HG02885 (cell line): ENCODE measurements at regions not wholly inside any gene's neighbourhood (a gene's known extent, or its start where the extent isn't known, plus 50 kb on each side); places are given as distances from the start of the nearest gene placed in this dataset.

Experiments used
- ATAC-seq: cut with Tn5 transposase; IDR thresholded peaks from one replicate; pipeline ENCODE4 v1.9.1; 2021; ENCODE audit warnings: mild to moderate bottlenecking; ENCODE audit not compliant: unreplicated experiment, poor library complexity

DNA sequence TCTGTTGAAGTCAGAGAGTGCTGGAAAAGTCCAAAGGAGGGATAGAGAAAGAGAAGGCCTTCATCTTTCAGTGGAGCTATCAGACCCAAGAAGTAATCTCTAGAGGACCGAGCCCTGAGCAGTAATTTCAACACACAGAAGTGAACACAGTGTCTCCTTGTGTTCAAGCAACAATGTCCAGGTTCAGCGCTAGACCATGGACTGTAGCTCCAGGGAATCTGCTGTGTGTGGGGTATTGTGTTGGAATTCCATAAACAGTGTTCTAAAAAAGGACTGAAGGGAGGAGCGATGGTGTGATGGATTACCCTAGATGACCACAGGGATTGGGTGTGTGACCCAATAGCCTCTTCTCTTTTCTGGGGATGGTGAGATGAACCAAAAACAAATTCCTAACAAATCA, 165.9 kb downstream of the BLID start:
- ATAC-seq: no peak

DNA sequence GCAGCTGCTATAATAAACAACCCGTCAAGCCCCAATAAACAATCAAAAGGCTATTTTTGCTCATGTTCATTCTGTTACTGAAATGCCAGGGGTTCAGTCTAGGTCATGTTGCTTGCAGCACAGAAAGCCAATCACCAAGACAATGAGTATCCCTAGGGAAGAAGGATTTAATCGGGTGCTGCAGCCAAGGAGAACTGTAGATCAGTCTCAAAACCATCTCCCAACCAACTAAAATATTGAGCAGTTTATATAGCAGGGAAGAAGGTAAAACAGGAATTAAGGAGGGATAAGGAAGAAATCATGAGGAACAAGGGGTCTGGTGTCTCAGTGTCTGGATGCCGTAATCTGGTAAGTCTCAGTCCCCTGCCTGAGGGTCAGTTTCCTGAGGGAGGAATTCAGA, 169.5 kb downstream of the BLID start:
- ATAC-seq: no peak

- no peak for ATAC-seq
Observed at GRCh38 chr11:121944556-121945230, 171.3 kb downstream of the BLID start.

GRCh38 chr11:121938076-121938475, 177.9 kb downstream of the BLID start:
- ATAC-seq: no peak

DNA sequence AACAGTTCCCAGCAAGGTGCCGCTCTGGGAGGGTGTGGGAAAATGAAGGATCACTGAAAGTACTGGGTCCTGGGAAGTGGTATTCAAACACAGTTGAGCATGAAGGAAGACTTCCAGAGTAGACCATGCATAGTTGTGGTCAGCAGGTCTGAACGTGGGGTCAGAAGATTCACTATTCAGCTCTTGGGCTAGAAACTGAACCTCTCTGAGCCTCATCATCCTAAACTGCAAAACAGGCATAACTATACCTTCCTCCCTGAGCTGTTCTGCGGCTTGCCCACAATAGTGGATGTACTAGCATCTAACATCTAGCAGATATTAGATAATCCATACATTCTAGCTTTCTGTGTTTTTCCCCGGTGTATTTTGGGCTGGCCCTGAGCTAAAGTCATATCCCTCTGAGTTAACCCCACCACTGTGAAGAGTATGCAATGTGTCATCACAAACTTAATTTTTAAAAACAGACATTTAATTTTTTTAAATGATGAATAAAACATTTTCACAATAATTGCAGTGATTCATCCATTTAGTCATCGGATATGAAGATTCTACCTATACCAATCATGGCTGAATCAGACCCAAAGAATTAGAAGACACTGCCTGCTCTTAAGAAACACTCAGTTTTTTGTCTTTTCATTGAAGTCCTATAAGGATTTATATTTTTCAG, 179.1 kb downstream of the BLID start:
- no peak for ATAC-seq

GRCh38 chr11:121936370-121936769, 179.6 kb downstream of the BLID start:
- no peak for ATAC-seq

DNA sequence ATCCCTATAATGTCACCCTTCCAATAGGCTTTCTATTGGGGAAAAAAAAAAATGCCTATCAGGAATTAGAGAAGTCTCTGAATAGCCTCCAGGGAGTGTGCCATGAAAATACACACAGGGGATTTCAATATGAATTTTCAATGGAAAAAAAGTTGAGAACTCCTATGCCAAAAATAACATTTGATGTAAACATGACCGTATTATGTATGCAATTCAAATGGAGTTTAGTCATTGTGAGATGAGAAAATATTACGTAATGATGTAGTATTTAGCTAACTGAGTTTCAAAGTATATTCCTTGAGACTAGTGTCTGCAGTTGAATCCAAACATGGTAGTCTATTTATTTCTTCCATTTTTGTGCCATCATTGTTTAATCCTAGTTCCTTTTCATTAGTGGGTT, 182.3 kb downstream of the BLID start:
- no peak for ATAC-seq

- ATAC-seq: no peak
Observed at GRCh38 chr11:121933294-121933693, 182.7 kb downstream of the BLID start.

- ATAC-seq: no peak
Observed at GRCh38 chr11:121932646-121933185, 183.3 kb downstream of the BLID start.

GRCh38 chr11:121931748-121932352, 184.2 kb downstream of the BLID start:
- no peak for ATAC-seq

GRCh38 chr11:121931121-121931520, 184.9 kb downstream of the BLID start:
- no peak for ATAC-seq

DNA sequence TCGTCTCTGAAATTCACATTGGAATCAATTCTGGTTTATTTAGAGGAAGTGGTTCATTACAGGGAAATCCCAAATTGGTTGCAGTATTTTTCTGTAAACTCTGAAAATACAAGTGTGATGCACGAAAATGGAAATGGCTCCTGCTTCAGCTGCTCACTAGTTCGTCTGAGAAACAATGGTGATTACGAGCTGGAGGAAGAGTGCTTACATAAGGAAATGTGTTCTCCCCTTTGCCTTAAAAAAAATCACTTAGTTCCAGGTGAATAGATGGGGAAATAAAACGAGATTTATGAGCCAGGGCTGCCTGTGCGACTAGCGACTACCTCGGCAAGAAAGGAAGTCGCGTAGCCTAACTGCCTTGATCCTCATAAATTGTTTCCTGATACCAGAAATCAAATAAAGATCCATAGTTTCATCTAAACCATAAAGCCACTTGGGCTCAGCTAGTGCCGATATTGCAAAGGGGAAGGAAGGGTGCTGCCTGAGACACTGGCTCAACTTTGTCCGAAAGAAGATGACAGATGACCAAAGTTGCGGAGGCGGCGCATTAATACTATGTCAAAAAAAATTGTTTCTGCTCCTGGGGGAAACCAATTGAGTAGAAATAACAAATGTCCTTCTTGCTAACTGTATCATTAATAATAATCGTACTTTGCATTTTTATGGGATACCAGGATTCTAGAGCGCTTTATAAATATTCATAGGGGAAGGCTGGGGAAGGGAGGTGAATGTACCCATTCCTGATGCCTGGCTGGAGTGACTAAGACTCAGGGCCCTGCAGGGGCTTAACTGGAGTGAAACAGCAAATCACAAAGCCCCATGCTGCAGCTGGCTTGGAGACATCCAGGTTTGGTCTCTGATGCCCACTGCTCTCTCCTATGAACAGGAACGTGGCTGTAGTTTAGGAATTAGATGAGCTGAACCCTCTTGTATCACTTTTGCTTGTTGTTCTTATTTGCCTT, 185.7 kb downstream of the BLID start:
- ATAC-seq: peak; percentile 52

GRCh38 chr11:121929581-121929980, 186.4 kb downstream of the BLID start:
- no peak for ATAC-seq

DNA sequence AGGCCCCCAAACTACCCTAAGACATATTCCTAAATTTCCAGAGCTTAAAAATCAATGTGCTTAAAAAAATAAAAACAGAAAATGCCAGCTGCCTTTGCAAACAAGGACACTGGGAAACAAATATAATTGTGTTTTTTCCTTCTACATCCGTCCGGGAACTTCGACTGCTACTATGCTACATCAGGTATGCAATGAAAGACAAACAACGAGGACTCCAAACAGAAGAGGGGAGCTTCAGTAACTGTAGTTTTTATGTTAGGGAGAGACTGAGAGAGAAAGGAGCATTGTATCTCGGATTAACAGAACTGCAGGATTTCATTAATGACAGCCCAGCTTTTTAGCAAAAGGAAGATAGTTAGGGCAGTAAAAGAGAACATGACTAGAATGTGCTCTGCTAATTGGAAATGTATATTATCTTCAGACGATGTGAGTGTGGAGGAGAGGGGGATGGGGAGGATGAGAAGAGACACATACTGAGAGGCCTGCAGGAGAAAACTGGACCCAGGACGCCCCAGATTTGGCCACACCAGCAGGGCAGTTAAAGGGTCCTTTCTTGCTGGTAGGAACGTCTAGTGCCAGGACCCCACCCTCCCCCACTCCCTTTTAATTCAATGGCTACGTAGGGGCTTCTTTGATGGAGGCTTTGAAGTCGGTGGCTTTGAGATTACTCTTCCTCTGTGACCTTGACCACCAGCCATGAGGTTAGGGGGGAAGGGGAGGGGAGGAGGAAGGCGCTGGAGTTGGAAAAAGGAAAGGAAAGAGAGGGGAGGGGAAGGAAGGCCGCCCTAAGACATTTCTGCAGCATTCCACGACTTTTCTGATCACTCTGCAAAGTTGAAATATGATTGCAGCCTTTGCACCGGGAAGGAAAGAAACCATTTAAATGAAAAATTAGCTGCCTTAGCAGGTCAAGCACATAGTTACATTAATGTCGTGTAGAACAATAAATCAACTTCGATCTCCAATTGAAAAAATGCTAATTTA, 187.1 kb downstream of the BLID start:
- no peak for ATAC-seq

GRCh38 chr11:121927789-121928188, 188.2 kb downstream of the BLID start:
- no peak for ATAC-seq

GRCh38 chr11:121927097-121927785, 188.8 kb downstream of the BLID start:
- no peak for ATAC-seq

GRCh38 chr11:121924191-121924590, 191.8 kb downstream of the BLID start:
- no peak for ATAC-seq

DNA sequence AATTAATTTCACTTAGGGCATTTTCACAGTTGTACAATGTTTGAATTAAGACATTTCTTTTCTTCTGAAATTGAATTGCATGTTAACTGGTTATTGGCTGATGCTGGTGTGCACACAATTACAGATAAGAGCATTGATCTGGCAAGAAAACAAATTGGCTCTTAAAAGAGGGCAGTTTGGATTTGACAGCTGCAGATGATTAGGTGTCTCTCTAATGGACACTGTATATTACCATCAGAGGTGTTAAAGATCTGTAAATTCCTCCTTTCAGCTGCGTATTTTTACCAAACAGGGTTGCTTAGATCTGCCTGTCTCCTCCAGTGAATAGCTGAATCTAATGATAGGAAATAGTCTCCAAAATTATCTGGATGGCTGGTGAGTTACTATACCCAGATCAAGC, 198.5 kb downstream of the BLID start:
- no peak for ATAC-seq
